ENCODE measurements at regions not wholly inside any gene's neighbourhood (a gene's known extent, or its start where the extent isn't known, plus 50 kb on each side); places are given as distances from the start of the nearest gene placed in this dataset.

DNA sequence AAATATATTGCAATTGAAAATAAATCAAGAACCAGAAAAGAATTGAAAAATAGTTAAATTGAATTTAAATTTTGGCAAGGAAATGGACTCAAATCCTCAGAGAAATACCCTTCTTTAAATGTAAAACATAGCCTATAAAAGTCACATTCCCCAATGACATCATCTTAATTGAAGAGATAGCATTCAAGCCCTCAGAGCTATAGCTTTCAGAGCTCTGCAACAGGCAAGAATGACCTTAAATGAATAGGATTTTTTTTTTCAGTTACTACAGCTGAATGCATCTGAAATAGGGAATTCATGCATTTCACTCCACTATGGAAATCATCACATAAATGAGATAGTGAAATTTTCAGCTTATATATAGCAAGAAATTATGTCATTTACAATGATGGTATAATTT, 1049.0 kb downstream of the OLFM4 start:
- POLR2A ChIA-PET (ENCODE audit: partially characterized antibody), result no interaction called here
- TF ChIP-seq EP300 (IDR thresholded peaks at IDR 0.05; ENCODE audit: borderline replicate concordance in 1 of 2, low read depth in 2 of 2, low read length in 2 of 2) (no peak), FOSL1 (IDR thresholded peaks at IDR 0.05; ENCODE audit: insufficient read depth, low read depth, low read length) (no peak), CHD2 (IDR thresholded peaks at IDR 0.05; ENCODE audit: low read length) (no peak), RBBP5 (IDR thresholded peaks at IDR 0.05; ENCODE audit: borderline replicate concordance, low read depth, low read length) (no peak), SIN3A (conservative IDR thresholded peaks at IDR 0.05 in 1 of 2, IDR thresholded peaks at IDR 0.05 in 1 of 2; ENCODE audit: low read depth in 1 of 2, low read length in 2 of 2) (no peak), SP4 (IDR thresholded peaks at IDR 0.05; ENCODE audit: low read length) (no peak), KDM1A (IDR thresholded peaks at IDR 0.05; ENCODE audit: borderline replicate concordance, low read length) (no peak), TAF1 (IDR thresholded peaks at IDR 0.05; ENCODE audit: low read depth, low read length) (no peak), RNF2 (IDR thresholded peaks at IDR 0.05; ENCODE audit: borderline replicate concordance, low read depth, low read length, missing control alignments, poor library complexity, severe bottlenecking) (no peak), TCF12 (IDR thresholded peaks at IDR 0.05; ENCODE audit: low read depth, low read length) (no peak), KDM5A (IDR thresholded peaks at IDR 0.05; ENCODE audit: low read length) (no peak), CEBPB (IDR thresholded peaks at IDR 0.05; ENCODE audit: low read depth, low read length) (no peak), YY1 (IDR thresholded peaks at IDR 0.05; ENCODE audit: low read depth, low read length) (no peak), CBX5 (IDR thresholded peaks at IDR 0.05; ENCODE audit: low read depth, low read length) (no peak), BCL11A (IDR thresholded peaks at IDR 0.05; ENCODE audit: low read depth in 2 of 2, low read length in 2 of 2) (no peak), POU5F1 (IDR thresholded peaks at IDR 0.05; ENCODE audit: low read depth, low read length) (no peak), BACH1 (IDR thresholded peaks at IDR 0.05; ENCODE audit: low read length) (no peak)

More for the DNA sequence above, 1049.0 kb downstream of the OLFM4 start:
- Histone ChIP-seq H3K9ac (replicated peaks in 1 of 4; ENCODE audit: extremely low read depth in 1 of 4, low read depth in 3 of 4, low read length in 3 of 4) (no peak overlapping the region), H2BK15ac (ENCODE audit: low read length) (no peak overlapping the region), H3K27ac (ENCODE audit: low read depth, low read length) (no peak overlapping the region), H3K27me3 (replicated peaks in 1 of 4; ENCODE audit: control insufficient read depth in 3 of 4, extremely low read depth in 1 of 4, insufficient read depth in 3 of 4, low read length in 3 of 4) (no peaks in the 10 kb centered on the region), H3K23ac (ENCODE audit: insufficient read length) (no peak overlapping the region), H3K23me2 (ENCODE audit: low read depth, low read length) (no peaks in the 10 kb centered on the region), H3K4me1 (replicated peaks in 1 of 4; ENCODE audit: control insufficient read depth in 3 of 4, insufficient read depth in 4 of 4, low read length in 3 of 4) (no peaks in the 10 kb centered on the region), H3K79me2 (ENCODE audit: control insufficient read depth in 1 of 2, insufficient read depth in 2 of 2, low read length in 2 of 2) (no peaks in the 10 kb centered on the region), H4K91ac (replicated peaks; ENCODE audit: insufficient read length, low read length) (no peak overlapping the region), H2AFZ (ENCODE audit: low read length) (no peak overlapping the region), H3K4me3 (ENCODE audit: extremely low read depth in 1 of 4, insufficient read depth in 2 of 4, low read depth in 3 of 4, low read length in 4 of 4) (no peak overlapping the region), H3K18ac (ENCODE audit: extremely low read depth, low read length) (no peak overlapping the region), H2BK5ac (ENCODE audit: low read depth, low read length) (no peak overlapping the region), H2AK5ac (ENCODE audit: low read depth, low read length) (no peak overlapping the region), H2BK20ac (ENCODE audit: low read length) (no peak overlapping the region), H3K56ac (replicated peaks; ENCODE audit: insufficient read length, low read depth, low read length) (no peak overlapping the region), H2BK12ac (ENCODE audit: low read depth, low read length) (no peak overlapping the region), H4K8ac (ENCODE audit: extremely low read depth, insufficient read depth, low read length) (no peak overlapping the region), H3K9me3 (ENCODE audit: insufficient read depth in 2 of 2, low read depth in 1 of 2, low read length in 1 of 2) (peaks cover 3 to 6% of the 10 kb centered on the region in 2 experiments; a peak in 2 of 4 replicates), H4K20me1 (replicated peaks in 1 of 2; ENCODE audit: control insufficient read depth in 1 of 2, insufficient read depth in 2 of 2, low read length in 2 of 2) (no peaks in the 10 kb centered on the region), H2BK120ac (replicated peaks; ENCODE audit: low read depth, low read length) (no peak overlapping the region), H3K36me3 (ENCODE audit: control insufficient read depth in 2 of 4, insufficient read depth in 4 of 4, low read length in 3 of 4) (no peaks in the 10 kb centered on the region), H4K5ac (ENCODE audit: insufficient read length, low read depth, low read length) (no peak overlapping the region), H3K4me2 (ENCODE audit: insufficient read depth in 1 of 2, low read depth in 2 of 2, low read length in 2 of 2) (no peak overlapping the region), H3K79me1 (ENCODE audit: low read depth, low read length) (no peaks in the 10 kb centered on the region), H3K4ac (replicated peaks; ENCODE audit: insufficient read length, low read depth, low read length) (no peak overlapping the region), H3K14ac (ENCODE audit: insufficient read length) (no peak overlapping the region)
- no peak for FAIRE-seq
- no peak for DNase-seq (ENCODE audit: low read depth in 1 of 2, low spot score in 2 of 2)
- CTCF ChIA-PET (ENCODE audit: partially characterized antibody), result interaction anchor here (0.6 kb wide), 1 partner anchor 529 kb away, joined by 3 read pairs; no protein-coding TSS in a partner anchor

Measured in H1 (cell line).